K562 (cell line): ENCODE measurements at regions not wholly inside any gene's neighbourhood (a gene's known extent, or its start where the extent isn't known, plus 50 kb on each side); places are given as distances from the start of the nearest gene placed in this dataset.

Source experiments
- ATAC-seq: fragments of 200-7000 bp; cut with Tn5 transposase; 3 replicates; pipeline ENCODE4 v1.9.1; 2020; ENCODE audit warnings: moderate library complexity
- BruUV-seq: library from RNA; stranded (reverse); fragments of 400-500 nt; replicated peaks from 2 replicates; lab custom pipeline; 2021; lab: Mats Ljungman, UMichigan
- CTCF ChIA-PET: fragments of 300-600 bp; formaldehyde crosslinking; extraction: SDS; loops from one replicate; lab custom pipeline; 2021; ENCODE audit warnings: low intra/inter-chr PET ratio; lab: Yijun Ruan, JAX
- POLR2A ChIA-PET: fragments of 300-600, 350-650 bp; sonication (Branson Sonifier 250); formaldehyde crosslinking; extraction: SDS; loops from one replicate; lab custom pipeline; 2021; ENCODE audit warnings: antibody characterized with exemption, inconsistent platforms; lab: Yijun Ruan, JAX
- DNase-seq, 4 experiments: peaks; one replicate each; pipeline versions ENCODE4 v3.0.0 to v3.0.0-alpha.2; 2011 to 2018; ENCODE audit warnings: low spot score in 3 of 4, mixed read lengths in 3 of 4; ENCODE audit errors: extremely low read depth in 1 of 4
- FAIRE-seq: peaks from 2 replicates; lab custom pipeline; 2011; peaks lifted over from hg19 to GRCh38; lab: Jason Lieb, UNC
- H2AFZ ChIP-seq: 2 replicates; pipeline ENCODE4 v1.6.0; 2011; ENCODE audit warnings: low read depth, low read length, control low read depth, inconsistent platforms
- H3K27ac ChIP-seq: fragments of 200-600 bp; 3 replicates; pipeline ENCODE4 v1.8.0; 2011; ENCODE audit warnings: low read depth, mild to moderate bottlenecking, control low read depth, inconsistent platforms, low read length, moderate library complexity, mixed read lengths; ENCODE audit errors: extremely low read depth
- H3K27me3 ChIP-seq, 2 experiments: fragments of 300-600 bp in 1 of 2; 2 replicates in 1 of 2; 3 replicates in 1 of 2; pipeline versions ENCODE4 v1.6.0 to v1.8.0; 2011; ENCODE audit warnings: inconsistent platforms in 2 of 2, low read length in 2 of 2, mild to moderate bottlenecking in 1 of 2, mixed read lengths in 1 of 2, moderate library complexity in 1 of 2; ENCODE audit not compliant: control insufficient read depth in 2 of 2, insufficient read depth in 2 of 2
- H3K36me3 ChIP-seq: fragments of 300-600 bp; 3 replicates; pipeline ENCODE4 v1.8.0; 2011; ENCODE audit warnings: mild to moderate bottlenecking, low read length, inconsistent platforms; ENCODE audit not compliant: control insufficient read depth, insufficient read depth
- H3K4me1 ChIP-seq, 2 experiments: fragments of 200-600 bp in 1 of 2; replicated peaks in 1 of 2; 2 replicates in 1 of 2; 3 replicates in 1 of 2; pipeline versions ENCODE4 v1.5.1 to v1.8.0; 2011; ENCODE audit warnings: inconsistent platforms in 2 of 2, low read length in 2 of 2, mild to moderate bottlenecking in 1 of 2, mixed read lengths in 1 of 2, moderate library complexity in 1 of 2; ENCODE audit not compliant: control insufficient read depth in 2 of 2, insufficient read depth in 2 of 2
- H3K4me2 ChIP-seq: 2 replicates; pipeline ENCODE4 v1.6.1; 2011; ENCODE audit warnings: low read length, control low read depth, inconsistent platforms, mixed read lengths; ENCODE audit not compliant: insufficient read depth
- H3K4me3 ChIP-seq: fragments of 200-600 bp; sonication (generic), shearing (Covaris generic); 2 replicates; pipeline ENCODE4 v1.5.1; 2016; ENCODE audit warnings: control low read depth, inconsistent platforms
- H3K79me2 ChIP-seq: fragments of 200-600 bp; 3 replicates; pipeline ENCODE4 v1.8.0; 2011; ENCODE audit warnings: low read length, inconsistent platforms; ENCODE audit not compliant: control insufficient read depth, insufficient read depth
- H3K9ac ChIP-seq, 2 experiments: 2 replicates each; pipeline versions ENCODE4 v1.6.0 to v1.6.1; 2011; ENCODE audit warnings: low read depth in 2 of 2, low read length in 2 of 2, control low read depth in 1 of 2, inconsistent platforms in 1 of 2, mild to moderate bottlenecking in 1 of 2, mixed read lengths in 1 of 2; ENCODE audit not compliant: insufficient read depth in 1 of 2
- H3K9me1 ChIP-seq: one replicate; pipeline ENCODE4 v1.6.0; 2011; ENCODE audit warnings: inconsistent platforms, mild to moderate bottlenecking, low read length, moderate library complexity; ENCODE audit not compliant: control insufficient read depth, insufficient read depth
- H3K9me3 ChIP-seq: replicated peaks from 2 replicates; pipeline ENCODE4 v1.5.1; 2011; ENCODE audit warnings: low read depth, low read length, inconsistent platforms; ENCODE audit not compliant: control insufficient read depth, insufficient read depth
- H4K20me1 ChIP-seq: replicated peaks from 2 replicates; pipeline ENCODE4 v1.6.1; 2011; ENCODE audit warnings: low read length, inconsistent platforms, mixed read lengths; ENCODE audit not compliant: control insufficient read depth, insufficient read depth
- ARHGAP35 ChIP-seq: fragments of 450-650 bp; IDR thresholded peaks from 2 replicates; pipeline ENCODE4 v1.6.1; 2018; ENCODE audit not compliant: partially characterized antibody
- BRD9 ChIP-seq: fragments of 450-650 bp; IDR thresholded peaks from 2 replicates; pipeline ENCODE4 v1.6.1; 2018; ENCODE audit warnings: low read depth; ENCODE audit not compliant: partially characterized antibody
- GABPB2 ChIP-seq: fragments of 250-450 bp; sonication (Bioruptor Pico); conservative IDR thresholded peaks from 2 replicates; pipeline ENCODE4 v1.5.1; 2021; ENCODE audit warnings: mild to moderate bottlenecking
- KDM2B ChIP-seq: fragments of 250-450 bp; sonication (Bioruptor Pico); IDR thresholded peaks from 2 replicates; pipeline ENCODE4 v1.8.0; 2021; ENCODE audit warnings: mild to moderate bottlenecking, moderate library complexity
- POLR2H ChIP-seq: IDR thresholded peaks from 2 replicates; pipeline ENCODE4 v1.6.1; 2016; ENCODE audit warnings: missing genetic modification characterization, low read depth, mild to moderate bottlenecking, control low read depth, missing compliant biosample characterization, moderate library complexity
- RFX5 ChIP-seq: IDR thresholded peaks from 2 replicates; pipeline ENCODE4 v1.6.1; 2011; ENCODE audit warnings: low read depth, mild to moderate bottlenecking, improper control_type of control experiment, low read length
- SETDB1 ChIP-seq: IDR thresholded peaks from one replicate; pipeline ENCODE4 v1.6.1; 2012; ENCODE audit warnings: low read length, control low read depth, inconsistent platforms
- SIRT6 ChIP-seq: IDR thresholded peaks from one replicate; pipeline ENCODE4 v1.6.1; 2012; ENCODE audit warnings: low read depth, mild to moderate bottlenecking, control low read depth, inconsistent platforms, low read length, moderate library complexity
- SRSF9 ChIP-seq: fragments of 200-400 bp; formaldehyde crosslinking; IDR thresholded peaks from 2 replicates; pipeline ENCODE4 v1.6.1; 2017; ENCODE audit warnings: low read depth, low read length, borderline replicate concordance
- TBP ChIP-seq: optimal IDR thresholded peaks from 2 replicates; pipeline ENCODE3; 2011; ENCODE audit warnings: low read depth, low read length, improper control_type of control experiment
- TFAM ChIP-seq: fragments of 250-450 bp; sonication (Bioruptor Pico); conservative IDR thresholded peaks from 2 replicates; pipeline ENCODE4 v1.5.0; 2021; ENCODE audit warnings: mild to moderate bottlenecking, moderate library complexity
- ZNF212 ChIP-seq: fragments of 450-650 bp; formaldehyde crosslinking; IDR thresholded peaks from 2 replicates; pipeline ENCODE4 v1.4.0; 2020; ENCODE audit warnings: mild to moderate bottlenecking
- ZNF644 ChIP-seq: fragments of 200-800 bp; sonication (Bioruptor generic); IDR thresholded peaks from 2 replicates; pipeline ENCODE4 v1.6.1; 2016; ENCODE audit warnings: low read depth, missing genetic modification characterization, missing compliant biosample characterization
- WGBS: fragments of 100-300 bp; shearing (Covaris generic); methylation state at CpG from one replicate; pipeline ENCODE4 v1.1.6; 2016; ENCODE audit warnings: low coverage, mixed read lengths; ENCODE audit not compliant: insufficient coverage; ENCODE audit errors: missing lambda C conversion rate; 5-methylcytosine and 5-hydroxymethylcytosine counted together
- in situ Hi-C: fragments of 300-500 bp; cut with MboI; formaldehyde crosslinking; loops from 4 replicates; pipeline ENCODE4 v1.15.0; 2018; ENCODE audit warnings: inconsistent platforms, mixed read lengths
- intact Hi-C: fragments of 100-400 bp; cut with micrococcal nuclease; formaldehyde crosslinking; loops from 2 replicates; pipeline ENCODE4 v1.14.2; 2022
- TF ChIP-seq, protein P1 (sequence below): conservative IDR thresholded peaks from 2 replicates; pipeline ENCODE4 v1.6.1; 2011; ENCODE audit warnings: low read depth, mild to moderate bottlenecking, low read length; ENCODE audit not compliant: control insufficient read depth

DNA sequence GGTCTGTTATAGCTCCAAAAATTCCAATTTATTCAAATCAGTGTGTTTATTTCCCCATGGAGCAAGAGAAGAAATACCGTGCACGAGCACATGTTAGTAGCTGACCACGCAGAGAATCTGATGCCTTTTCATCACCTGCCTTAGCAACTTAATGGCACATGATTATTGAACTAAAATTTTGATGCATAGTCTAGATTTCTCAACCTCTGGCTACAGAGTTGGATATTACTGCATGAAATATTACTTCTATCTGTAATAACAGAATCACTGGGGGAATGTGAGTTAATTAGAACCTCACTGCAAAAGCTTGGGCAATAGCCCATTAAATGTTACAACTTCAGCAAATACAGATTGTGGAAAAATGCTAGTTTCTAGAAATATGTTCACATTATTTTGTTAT lies 335.8 kb downstream of the FLRT2 start (continued):
- TF ChIP-seq TFAM (CRISPR knock-in tag) (no peak), KDM2B (CRISPR knock-in tag) (no peak), ZNF644 (tag) (no peak), RFX5 (no peak), TBP (no peak)

DNA sequence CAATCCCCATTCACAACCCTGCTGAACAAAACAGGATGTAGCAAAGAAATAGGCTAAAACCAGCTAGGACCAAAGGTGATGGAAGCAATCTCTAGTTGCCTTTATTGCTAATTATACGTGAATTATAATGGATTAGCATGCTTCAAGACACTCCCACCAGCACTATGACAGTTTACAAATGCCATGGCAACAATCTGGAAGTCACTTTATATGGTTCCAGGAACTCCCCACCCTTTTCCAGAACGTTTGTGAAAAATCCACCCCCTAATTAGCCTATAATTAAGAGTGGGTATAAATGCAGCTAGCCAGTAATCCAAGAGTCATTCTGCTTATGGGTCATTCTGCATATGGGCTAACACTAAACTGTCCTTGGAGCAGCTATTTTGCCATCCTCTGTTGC lies 328.7 kb downstream of the FLRT2 start:
- no peaks in the 10 kb centered on the region for H3K9me1 ChIP-seq
- H2AFZ ChIP-seq: no peak overlapping the region
- H3K36me3 ChIP-seq: no peaks in the 10 kb centered on the region
- DNase-seq (no peak), FAIRE-seq (no peak), ATAC-seq (no peak)
- intact Hi-C loops: no loop called here
- CTCF ChIA-PET: no interaction called here
- no peak overlapping the region for H3K27ac ChIP-seq
- H4K20me1 ChIP-seq: no peaks in the 10 kb centered on the region
- in situ Hi-C loops: no loop called here
- no peak overlapping the region for H3K4me2 ChIP-seq
- no peaks in the 10 kb centered on the region for H3K27me3 ChIP-seq
- H3K79me2 ChIP-seq: no peaks in the 10 kb centered on the region
- TF ChIP-seq BRD9 (no peak), SRSF9 (no peak), SIRT6 (no peak), ARHGAP35 (no peak), GABPB2 (CRISPR knock-in tag) (no peak), POLR2H (tag) (no peak), ZNF212 (CRISPR knock-in tag) (no peak), SETDB1 (no peak)
- TF ChIP-seq, protein P1, sequence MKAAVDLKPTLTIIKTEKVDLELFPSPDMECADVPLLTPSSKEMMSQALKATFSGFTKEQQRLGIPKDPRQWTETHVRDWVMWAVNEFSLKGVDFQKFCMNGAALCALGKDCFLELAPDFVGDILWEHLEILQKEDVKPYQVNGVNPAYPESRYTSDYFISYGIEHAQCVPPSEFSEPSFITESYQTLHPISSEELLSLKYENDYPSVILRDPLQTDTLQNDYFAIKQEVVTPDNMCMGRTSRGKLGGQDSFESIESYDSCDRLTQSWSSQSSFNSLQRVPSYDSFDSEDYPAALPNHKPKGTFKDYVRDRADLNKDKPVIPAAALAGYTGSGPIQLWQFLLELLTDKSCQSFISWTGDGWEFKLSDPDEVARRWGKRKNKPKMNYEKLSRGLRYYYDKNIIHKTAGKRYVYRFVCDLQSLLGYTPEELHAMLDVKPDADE: no peak
- BruUV-seq: no TSS peak
- no peaks in the 10 kb centered on the region for H3K4me1 ChIP-seq
- no peak overlapping the region for H3K9ac ChIP-seq
- 0% methylated on average over 2 of the region's 2 CpGs for WGBS
- no peaks in the 10 kb centered on the region; the same call in 1 of the 2 replicates for H3K9me3 ChIP-seq
- no peak overlapping the region for H3K4me3 ChIP-seq
- POLR2A ChIA-PET: no interaction called here
